ENCODE measurements at regions not wholly inside any gene's neighbourhood (a gene's known extent, or its start where the extent isn't known, plus 50 kb on each side); places are given as distances from the start of the nearest gene placed in this dataset.

DNA sequence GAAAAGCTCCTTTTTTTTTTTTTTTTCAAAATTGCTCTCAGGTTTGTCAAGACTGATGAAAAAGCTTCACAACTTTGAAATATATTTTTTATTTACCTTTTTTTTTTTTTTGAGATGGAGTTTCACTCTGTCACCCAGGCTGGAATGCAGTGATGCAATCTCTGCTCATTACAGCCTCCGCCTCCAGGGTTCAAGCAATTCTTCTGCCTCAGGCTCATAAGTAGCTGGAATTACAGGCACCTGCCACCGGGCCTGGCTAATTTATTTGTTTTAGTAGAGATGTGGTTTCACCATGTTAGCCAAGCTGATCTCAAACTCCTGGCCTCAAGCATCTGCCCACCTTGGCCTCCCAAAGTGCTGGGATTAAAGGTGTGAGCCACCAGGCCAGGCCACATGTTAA is 1515.0 kb downstream of the OTOL1 start:
- TF ChIP-seq MEF2A (IDR thresholded peaks at IDR 0.05; ENCODE audit: borderline replicate concordance, low read depth) (no peak), MXI1 (IDR thresholded peaks at IDR 0.05; ENCODE audit: low read depth, low read length) (no peak), RFX5 (IDR thresholded peaks at IDR 0.05; ENCODE audit: low read length) (no peak)
- TF ChIP-seq, protein P1, sequence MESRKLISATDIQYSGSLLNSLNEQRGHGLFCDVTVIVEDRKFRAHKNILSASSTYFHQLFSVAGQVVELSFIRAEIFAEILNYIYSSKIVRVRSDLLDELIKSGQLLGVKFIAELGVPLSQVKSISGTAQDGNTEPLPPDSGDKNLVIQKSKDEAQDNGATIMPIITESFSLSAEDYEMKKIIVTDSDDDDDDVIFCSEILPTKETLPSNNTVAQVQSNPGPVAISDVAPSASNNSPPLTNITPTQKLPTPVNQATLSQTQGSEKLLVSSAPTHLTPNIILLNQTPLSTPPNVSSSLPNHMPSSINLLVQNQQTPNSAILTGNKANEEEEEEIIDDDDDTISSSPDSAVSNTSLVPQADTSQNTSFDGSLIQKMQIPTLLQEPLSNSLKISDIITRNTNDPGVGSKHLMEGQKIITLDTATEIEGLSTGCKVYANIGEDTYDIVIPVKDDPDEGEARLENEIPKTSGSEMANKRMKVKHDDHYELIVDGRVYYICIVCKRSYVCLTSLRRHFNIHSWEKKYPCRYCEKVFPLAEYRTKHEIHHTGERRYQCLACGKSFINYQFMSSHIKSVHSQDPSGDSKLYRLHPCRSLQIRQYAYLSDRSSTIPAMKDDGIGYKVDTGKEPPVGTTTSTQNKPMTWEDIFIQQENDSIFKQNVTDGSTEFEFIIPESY (IDR thresholded peaks at IDR 0.05; ENCODE audit: borderline replicate concordance, low read depth): no peak
- TF ChIP-seq, protein P2, sequence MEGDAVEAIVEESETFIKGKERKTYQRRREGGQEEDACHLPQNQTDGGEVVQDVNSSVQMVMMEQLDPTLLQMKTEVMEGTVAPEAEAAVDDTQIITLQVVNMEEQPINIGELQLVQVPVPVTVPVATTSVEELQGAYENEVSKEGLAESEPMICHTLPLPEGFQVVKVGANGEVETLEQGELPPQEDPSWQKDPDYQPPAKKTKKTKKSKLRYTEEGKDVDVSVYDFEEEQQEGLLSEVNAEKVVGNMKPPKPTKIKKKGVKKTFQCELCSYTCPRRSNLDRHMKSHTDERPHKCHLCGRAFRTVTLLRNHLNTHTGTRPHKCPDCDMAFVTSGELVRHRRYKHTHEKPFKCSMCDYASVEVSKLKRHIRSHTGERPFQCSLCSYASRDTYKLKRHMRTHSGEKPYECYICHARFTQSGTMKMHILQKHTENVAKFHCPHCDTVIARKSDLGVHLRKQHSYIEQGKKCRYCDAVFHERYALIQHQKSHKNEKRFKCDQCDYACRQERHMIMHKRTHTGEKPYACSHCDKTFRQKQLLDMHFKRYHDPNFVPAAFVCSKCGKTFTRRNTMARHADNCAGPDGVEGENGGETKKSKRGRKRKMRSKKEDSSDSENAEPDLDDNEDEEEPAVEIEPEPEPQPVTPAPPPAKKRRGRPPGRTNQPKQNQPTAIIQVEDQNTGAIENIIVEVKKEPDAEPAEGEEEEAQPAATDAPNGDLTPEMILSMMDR (IDR thresholded peaks at IDR 0.05): no peak
